IMR-90 (cell line): ENCODE measurements at regions not wholly inside any gene's neighbourhood (a gene's known extent, or its start where the extent isn't known, plus 50 kb on each side); places are given as distances from the start of the nearest gene placed in this dataset.

ENCODE experiments used
- ATAC-seq: fragments of 200-7000 bp; cut with Tn5 transposase; 2 replicates; pipeline ENCODE4 v1.9.1; 2020; ENCODE audit warnings: low read depth, mild to moderate bottlenecking, moderate library complexity
- BruUV-seq: library from RNA; stranded (reverse); fragments of 400-500 nt; replicated peaks from 2 replicates; lab custom pipeline; 2021; lab: Mats Ljungman, UMichigan
- CTCF ChIA-PET: fragments of 300-600 bp; formaldehyde crosslinking; extraction: SDS; loops from one replicate; lab custom pipeline; 2021; ENCODE audit warnings: antibody characterized with exemption; lab: Yijun Ruan, JAX
- POLR2A ChIA-PET: fragments of 300-600 bp; sonication (Branson Sonifier 250); formaldehyde crosslinking; loops from one replicate; lab custom pipeline; 2022; ENCODE audit warnings: antibody characterized with exemption; ENCODE audit not compliant: unreplicated experiment; lab: Charles Lee
- DNase-seq: peaks from one replicate; pipeline ENCODE4 v3.0.0; 2013
- H2AFZ ChIP-seq: replicated peaks from 2 replicates; pipeline ENCODE3; 2013; ENCODE audit warnings: low read length, mild to moderate bottlenecking; ENCODE audit not compliant: poor library complexity
- H2AK5ac ChIP-seq: 2 replicates; pipeline ENCODE4 v1.6.1; 2013; ENCODE audit warnings: low read depth, low read length, inconsistent platforms
- H2AK9ac ChIP-seq: replicated peaks from 2 replicates; pipeline ENCODE3; 2013; ENCODE audit warnings: mild to moderate bottlenecking, low read depth, low read length, moderate library complexity; ENCODE audit not compliant: poor library complexity
- H2BK120ac ChIP-seq: 2 replicates; pipeline ENCODE4 v1.6.1; 2013; ENCODE audit warnings: low read depth, low read length, inconsistent platforms
- H2BK15ac ChIP-seq: 3 replicates; pipeline ENCODE4 v1.6.1; 2013; ENCODE audit warnings: low read depth, low read length, inconsistent platforms
- H2BK20ac ChIP-seq: 2 replicates; pipeline ENCODE4 v1.6.1; 2013; ENCODE audit warnings: low read depth, mild to moderate bottlenecking, inconsistent platforms, low read length, moderate library complexity
- H2BK5ac ChIP-seq: 2 replicates; pipeline ENCODE4 v1.6.1; 2013; ENCODE audit warnings: mild to moderate bottlenecking, low read depth, low read length, inconsistent platforms; ENCODE audit not compliant: poor library complexity, severe bottlenecking
- H3K14ac ChIP-seq: replicated peaks from 2 replicates; pipeline ENCODE4 v1.6.1; 2013; ENCODE audit warnings: low read depth, low read length, inconsistent platforms
- H3K18ac ChIP-seq: 2 replicates; pipeline ENCODE4 v1.6.1; 2013; ENCODE audit warnings: low read depth, low read length, control low read depth
- H3K23ac ChIP-seq: 2 replicates; pipeline ENCODE4 v1.6.1; 2013; ENCODE audit warnings: low read depth, low read length, inconsistent platforms
- H3K27ac ChIP-seq: 2 replicates; pipeline ENCODE4 v1.5.1; 2013; ENCODE audit warnings: mild to moderate bottlenecking, control low read depth, low read length; ENCODE audit not compliant: insufficient read depth
- H3K27me3 ChIP-seq: 2 replicates; pipeline ENCODE4 v1.6.1; 2013; ENCODE audit warnings: low read length; ENCODE audit not compliant: control insufficient read depth, insufficient read depth
- H3K36me3 ChIP-seq: 2 replicates; pipeline ENCODE4 v1.6.1; 2013; ENCODE audit warnings: low read length, mixed read lengths; ENCODE audit not compliant: control insufficient read depth, insufficient read depth
- H3K4ac ChIP-seq: 2 replicates; pipeline ENCODE4 v1.6.1; 2013; ENCODE audit warnings: low read depth, low read length, inconsistent platforms
- H3K4me1 ChIP-seq: 2 replicates; pipeline ENCODE4 v1.6.1; 2013; ENCODE audit warnings: low read length, mixed read lengths; ENCODE audit not compliant: control insufficient read depth, insufficient read depth
- H3K4me2 ChIP-seq: 2 replicates; pipeline ENCODE4 v1.6.1; 2013; ENCODE audit warnings: low read depth, mild to moderate bottlenecking, control low read depth, low read length, moderate library complexity
- H3K4me3 ChIP-seq: 2 replicates; pipeline ENCODE4 v1.5.1; 2013; ENCODE audit warnings: low read depth, mild to moderate bottlenecking, control low read depth, low read length, moderate library complexity; ENCODE audit not compliant: insufficient read depth
- H3K56ac ChIP-seq: 2 replicates; pipeline ENCODE4 v1.6.1; 2013; ENCODE audit warnings: low read length, inconsistent platforms; ENCODE audit not compliant: insufficient read depth; ENCODE audit errors: extremely low read depth
- H3K79me1 ChIP-seq, 2 experiments: 2 replicates each; pipeline ENCODE4 v1.6.1; 2013; ENCODE audit warnings: low read length in 2 of 2, inconsistent platforms in 1 of 2, low read depth in 1 of 2
- H3K9ac ChIP-seq: 2 replicates; pipeline ENCODE4 v1.6.1; 2013; ENCODE audit warnings: low read depth, low read length, control low read depth
- H3K9me1 ChIP-seq: 2 replicates; pipeline ENCODE4 v1.6.1; 2013; ENCODE audit warnings: low read length, inconsistent platforms; ENCODE audit not compliant: insufficient read depth
- H3K9me3 ChIP-seq: 2 replicates; pipeline ENCODE4 v1.6.1; 2013; ENCODE audit warnings: low read length; ENCODE audit not compliant: control insufficient read depth, insufficient read depth
- H4K20me1 ChIP-seq: 2 replicates; pipeline ENCODE4 v1.6.1; 2013; ENCODE audit warnings: low read length, inconsistent platforms; ENCODE audit not compliant: insufficient read depth
- H4K5ac ChIP-seq: 2 replicates; pipeline ENCODE4 v1.6.1; 2013; ENCODE audit warnings: mild to moderate bottlenecking, low read depth, low read length, control low read depth
- H4K8ac ChIP-seq, 2 experiments: 2 replicates each; pipeline ENCODE4 v1.6.1; 2013; ENCODE audit warnings: low read depth in 2 of 2, low read length in 2 of 2, control low read depth in 1 of 2, inconsistent platforms in 1 of 2
- H4K91ac ChIP-seq: 2 replicates; pipeline ENCODE4 v1.6.1; 2013; ENCODE audit warnings: low read depth, low read length, inconsistent platforms; ENCODE audit not compliant: insufficient read depth
- BHLHE40 ChIP-seq: fragments of 150-350 bp; IDR thresholded peaks from 2 replicates; pipeline ENCODE4 v1.6.1; 2016; ENCODE audit warnings: mild to moderate bottlenecking, low read depth, low read length
- CEBPB ChIP-seq: IDR thresholded peaks from 2 replicates; pipeline ENCODE4 v1.6.1; 2012; ENCODE audit warnings: low read depth, low read length, improper control_type of control experiment
- CHD1 ChIP-seq: IDR thresholded peaks from 2 replicates; pipeline ENCODE4 v1.6.1; 2012; ENCODE audit warnings: low read depth, low read length, improper control_type of control experiment
- CTCF ChIP-seq: conservative IDR thresholded peaks from 2 replicates; pipeline ENCODE4 v1.5.1; 2012; ENCODE audit warnings: mild to moderate bottlenecking, low read depth, low read length, improper control_type of control experiment
- FOS ChIP-seq: fragments of 150-350 bp; IDR thresholded peaks from 2 replicates; pipeline ENCODE4 v1.6.1; 2016; ENCODE audit warnings: low read depth, low read length
- MAFK ChIP-seq: IDR thresholded peaks from 2 replicates; pipeline ENCODE4 v1.6.1; 2012; ENCODE audit warnings: low read depth, low read length, improper control_type of control experiment
- MAZ ChIP-seq: IDR thresholded peaks from 2 replicates; pipeline ENCODE4 v1.6.1; 2012; ENCODE audit warnings: low read depth, mild to moderate bottlenecking, low read length, improper control_type of control experiment, moderate library complexity, borderline replicate concordance
- MXI1 ChIP-seq: IDR thresholded peaks from 2 replicates; pipeline ENCODE4 v1.6.1; 2012; ENCODE audit warnings: low read depth, mild to moderate bottlenecking, low read length, moderate library complexity, borderline replicate concordance
- NFE2L2 ChIP-seq: fragments of 150-350 bp; IDR thresholded peaks from 2 replicates; pipeline ENCODE4 v1.6.1; 2016; ENCODE audit warnings: low read depth, mild to moderate bottlenecking, low read length
- POLR2A ChIP-seq: IDR thresholded peaks from 2 replicates; pipeline ENCODE4 v1.6.1; 2012; ENCODE audit warnings: mild to moderate bottlenecking, low read depth, low read length
- RAD21 ChIP-seq: IDR thresholded peaks from 2 replicates; pipeline ENCODE4 v1.6.1; 2012; ENCODE audit warnings: low read length, improper control_type of control experiment
- RCOR1 ChIP-seq: IDR thresholded peaks from 2 replicates; pipeline ENCODE4 v1.6.1; 2012; ENCODE audit warnings: mild to moderate bottlenecking, low read length, improper control_type of control experiment; ENCODE audit not compliant: insufficient replicate concordance
- RFX5 ChIP-seq: IDR thresholded peaks from 2 replicates; pipeline ENCODE4 v1.8.0; 2012; ENCODE audit warnings: low read depth, mild to moderate bottlenecking, low read length, moderate library complexity
- SMC3 ChIP-seq: fragments of 150-350 bp; IDR thresholded peaks from 2 replicates; pipeline ENCODE4 v1.6.1; 2016; ENCODE audit warnings: low read depth, mild to moderate bottlenecking, antibody characterized with exemption, low read length, moderate library complexity
- USF2 ChIP-seq: fragments of 150-350 bp; IDR thresholded peaks from 2 replicates; pipeline ENCODE4 v1.6.1; 2017; ENCODE audit warnings: mild to moderate bottlenecking, antibody characterized with exemption, low read length, low read depth
- WGBS, 2 experiments: methylation state at CpG; one replicate each; pipeline versions ENCODE4 v1.1.5 to v1.1.7; 2013; ENCODE audit warnings: missing lambda C conversion rate in 2 of 2; ENCODE audit not compliant: insufficient read length in 1 of 2; ENCODE audit errors: extremely low coverage in 2 of 2; 5-methylcytosine and 5-hydroxymethylcytosine counted together
- dilution Hi-C: fragments of 300-500 bp; cut with HindIII; formaldehyde crosslinking; loops from one replicate; pipeline ENCODE4 v1.14.3; 2018; ENCODE audit warnings: low sequenced_read_pairs; ENCODE audit not compliant: unreplicated experiment
- in situ Hi-C: fragments of 300-500 bp; cut with MboI; formaldehyde crosslinking; loops from 3 replicates; pipeline ENCODE4 v1.14.3; 2019; ENCODE audit warnings: low sequenced_read_pairs, inconsistent platforms, mixed read lengths
- intact Hi-C: fragments of 100-400 bp; cut with micrococcal nuclease; formaldehyde crosslinking; loops from 2 replicates; pipeline ENCODE4 v1.10.0; 2022
- TF ChIP-seq, protein P1 (sequence below): fragments of 150-350 bp; IDR thresholded peaks from 2 replicates; pipeline ENCODE4 v1.6.1; 2016; ENCODE audit warnings: low read depth, mild to moderate bottlenecking, low read length, moderate library complexity, borderline replicate concordance

DNA sequence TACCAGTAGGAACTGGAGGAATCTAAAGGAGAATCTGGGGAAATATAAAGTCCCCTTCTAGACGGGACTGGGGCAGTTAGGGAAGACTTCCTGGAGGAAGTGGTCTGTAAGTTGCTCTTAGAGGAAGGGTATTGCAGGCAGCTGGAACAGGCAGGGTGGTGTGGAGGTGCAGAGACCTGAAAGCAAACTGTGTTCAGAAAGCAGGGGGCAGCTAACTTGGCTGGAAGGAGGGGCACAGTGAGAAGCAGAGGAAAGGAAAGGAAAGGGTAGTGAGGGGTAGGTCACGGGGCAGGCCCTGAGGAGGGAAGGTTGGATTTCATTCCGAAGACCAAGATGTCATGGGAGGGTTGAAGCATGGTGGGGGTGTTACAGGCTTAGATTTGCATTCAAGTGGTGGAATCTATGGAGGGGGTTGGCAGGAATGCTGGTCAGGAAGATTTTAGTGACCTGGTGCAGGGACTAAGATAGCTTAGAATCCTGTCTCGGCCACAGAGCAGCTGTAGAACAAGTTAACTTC is 240.7 kb downstream of the FOXD2 start:
- no peak overlapping the region for H2BK5ac ChIP-seq
- H4K5ac ChIP-seq = no peak overlapping the region
- no peak overlapping the region for H2BK20ac ChIP-seq
- no peaks in the 10 kb centered on the region for H3K27me3 ChIP-seq
- no peak overlapping the region for H3K4me3 ChIP-seq
- no peaks in the 10 kb centered on the region for H4K20me1 ChIP-seq
- H2AFZ ChIP-seq = no peak overlapping the region
- H3K4me2 ChIP-seq = no peak overlapping the region
- DNase-seq (no peak), ATAC-seq (no peak)
- H3K56ac ChIP-seq = no peak overlapping the region
- in situ Hi-C loops = no loop called here
- H3K4me1 ChIP-seq = no peaks in the 10 kb centered on the region
- no peak overlapping the region for H3K9ac ChIP-seq
- intact Hi-C loops = no loop called here
- dilution Hi-C loops = no loop called here
- H3K9me1 ChIP-seq = no peaks in the 10 kb centered on the region
- no peak overlapping the region for H2BK120ac ChIP-seq
- no peak overlapping the region for H3K4ac ChIP-seq
- H4K91ac ChIP-seq = no peak overlapping the region
- no peak overlapping the region for H3K18ac ChIP-seq
- H3K27ac ChIP-seq = no peak overlapping the region
- no peaks in the 10 kb centered on the region for H3K9me3 ChIP-seq
- CTCF ChIA-PET = no interaction called here
- no peak overlapping the region for H3K14ac ChIP-seq
- BruUV-seq = no TSS peak
- H3K79me1 ChIP-seq = no peaks in the 10 kb centered on the region
- H2AK9ac ChIP-seq = peak overlapping the region; percentile 29
- no peak overlapping the region for H3K23ac ChIP-seq
- 48% methylated on average over 4 of the region's 4 CpGs; no CpG with 5 or more reads in 1 of the 2 experiments for WGBS, 2 experiments
- H2AK5ac ChIP-seq = no peak overlapping the region
- H2BK15ac ChIP-seq = no peak overlapping the region
- TF ChIP-seq CHD1 (no peak), MAZ (no peak), RCOR1 (no peak), USF2 (no peak), RAD21 (no peak), MXI1 (no peak), CTCF (no peak), MAFK (no peak), POLR2A (no peak), NFE2L2 (no peak), BHLHE40 (no peak), CEBPB (no peak), RFX5 (no peak), FOS (no peak), SMC3 (no peak)
- TF ChIP-seq, protein P1, sequence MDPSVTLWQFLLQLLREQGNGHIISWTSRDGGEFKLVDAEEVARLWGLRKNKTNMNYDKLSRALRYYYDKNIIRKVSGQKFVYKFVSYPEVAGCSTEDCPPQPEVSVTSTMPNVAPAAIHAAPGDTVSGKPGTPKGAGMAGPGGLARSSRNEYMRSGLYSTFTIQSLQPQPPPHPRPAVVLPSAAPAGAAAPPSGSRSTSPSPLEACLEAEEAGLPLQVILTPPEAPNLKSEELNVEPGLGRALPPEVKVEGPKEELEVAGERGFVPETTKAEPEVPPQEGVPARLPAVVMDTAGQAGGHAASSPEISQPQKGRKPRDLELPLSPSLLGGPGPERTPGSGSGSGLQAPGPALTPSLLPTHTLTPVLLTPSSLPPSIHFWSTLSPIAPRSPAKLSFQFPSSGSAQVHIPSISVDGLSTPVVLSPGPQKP = no peak
- POLR2A ChIA-PET = no interaction called here
- no peak overlapping the region for H4K8ac ChIP-seq
- no peaks in the 10 kb centered on the region for H3K36me3 ChIP-seq
